IMR-90 (cell line): ENCODE measurements at regions not wholly inside any gene's neighbourhood (a gene's known extent, or its start where the extent isn't known, plus 50 kb on each side); places are given as distances from the start of the nearest gene placed in this dataset.

Experiments used
- CTCF ChIP-seq: conservative IDR thresholded peaks from 2 replicates; pipeline ENCODE4 v1.5.1; 2012; ENCODE audit warnings: mild to moderate bottlenecking, low read depth, low read length, improper control_type of control experiment
- MXI1 ChIP-seq: IDR thresholded peaks from 2 replicates; pipeline ENCODE4 v1.6.1; 2012; ENCODE audit warnings: low read depth, mild to moderate bottlenecking, low read length, moderate library complexity, borderline replicate concordance
- POLR2A ChIP-seq: IDR thresholded peaks from 2 replicates; pipeline ENCODE4 v1.6.1; 2012; ENCODE audit warnings: mild to moderate bottlenecking, low read depth, low read length
- RAD21 ChIP-seq: IDR thresholded peaks from 2 replicates; pipeline ENCODE4 v1.6.1; 2012; ENCODE audit warnings: low read length, improper control_type of control experiment
- RCOR1 ChIP-seq: IDR thresholded peaks from 2 replicates; pipeline ENCODE4 v1.6.1; 2012; ENCODE audit warnings: mild to moderate bottlenecking, low read length, improper control_type of control experiment; ENCODE audit not compliant: insufficient replicate concordance
- RFX5 ChIP-seq: IDR thresholded peaks from 2 replicates; pipeline ENCODE4 v1.8.0; 2012; ENCODE audit warnings: low read depth, mild to moderate bottlenecking, low read length, moderate library complexity
- USF2 ChIP-seq: fragments of 150-350 bp; IDR thresholded peaks from 2 replicates; pipeline ENCODE4 v1.6.1; 2017; ENCODE audit warnings: mild to moderate bottlenecking, antibody characterized with exemption, low read length, low read depth

- TF ChIP-seq CTCF (no peak), RAD21 (no peak), RFX5 (no peak), USF2 (no peak), POLR2A (no peak), MXI1 (no peak), RCOR1 (no peak)
Measured at GRCh38 chr3:181581656-181582055, 130.1 kb upstream of the SOX2 start.
